SK-N-SH treated with all-trans-retinoic acid at 6 μM for 48 hours (cell line): ENCODE measurements at regions not wholly inside any gene's neighbourhood (a gene's known extent, or its start where the extent isn't known, plus 50 kb on each side); places are given as distances from the start of the nearest gene placed in this dataset.

Source experiments
- ATAC-seq: fragments of 200-7000 bp; cut with Tn5 transposase; 3 replicates; pipeline ENCODE4 v1.9.1; 2020; ENCODE audit warnings: mild to moderate bottlenecking, moderate library complexity
- ARNTL ChIP-seq: fragments of 450-650 bp; formaldehyde crosslinking; IDR thresholded peaks from 2 replicates; pipeline ENCODE4 v1.5.0; 2020; ENCODE audit warnings: low read depth, mild to moderate bottlenecking, moderate library complexity, borderline replicate concordance
- BACH2 ChIP-seq: fragments of 250-450 bp; sonication (Bioruptor Pico); IDR thresholded peaks from 2 replicates; pipeline ENCODE4 v1.9.0; 2021; ENCODE audit warnings: mild to moderate bottlenecking, borderline replicate concordance
- CREB5 ChIP-seq: fragments of 250-450 bp; sonication (Bioruptor Pico); IDR thresholded peaks from 2 replicates; pipeline ENCODE4 v1.5.1; 2020; ENCODE audit warnings: low read depth, mild to moderate bottlenecking, moderate library complexity
- CSDC2 ChIP-seq: fragments of 250-450 bp; sonication (Bioruptor Pico); IDR thresholded peaks from 2 replicates; pipeline ENCODE4 v1.5.0; 2020; ENCODE audit warnings: mild to moderate bottlenecking, moderate library complexity
- ESRRG ChIP-seq: fragments of 250-450 bp; sonication (Bioruptor Pico); IDR thresholded peaks from 2 replicates; pipeline ENCODE4 v1.6.1; 2021; ENCODE audit warnings: mild to moderate bottlenecking
- GLIS3 ChIP-seq: fragments of 250-450 bp; sonication (Bioruptor Pico); IDR thresholded peaks from 2 replicates; pipeline ENCODE4 v1.5.0; 2020; ENCODE audit warnings: mild to moderate bottlenecking, moderate library complexity
- ISL1 ChIP-seq: fragments of 250-450 bp; sonication (Bioruptor Pico); IDR thresholded peaks from 2 replicates; pipeline ENCODE4 v2.1.2; 2022; ENCODE audit warnings: mild to moderate bottlenecking, moderate library complexity
- OSR1 ChIP-seq: fragments of 250-450 bp; sonication (Bioruptor Pico); IDR thresholded peaks from 2 replicates; pipeline ENCODE4 v1.8.0; 2022; ENCODE audit warnings: moderate library complexity, mild to moderate bottlenecking, inconsistent platforms
- PATZ1 ChIP-seq: fragments of 250-450 bp; sonication (Bioruptor Pico); IDR thresholded peaks from 2 replicates; pipeline ENCODE4 v1.8.0; 2020; ENCODE audit warnings: mild to moderate bottlenecking, moderate library complexity, borderline replicate concordance
- PPARA ChIP-seq: fragments of 250-450 bp; sonication (Bioruptor Pico); IDR thresholded peaks from 2 replicates; pipeline ENCODE4 v1.5.0; 2020; ENCODE audit warnings: mild to moderate bottlenecking, borderline replicate concordance
- RARB ChIP-seq: fragments of 250-450 bp; sonication (Bioruptor Pico); IDR thresholded peaks from 2 replicates; pipeline ENCODE4 v1.8.0; 2021; ENCODE audit warnings: mild to moderate bottlenecking, moderate library complexity
- SNAI2 ChIP-seq: fragments of 250-450 bp; sonication (Bioruptor Pico); IDR thresholded peaks from 2 replicates; pipeline ENCODE4 v1.5.0; 2020; ENCODE audit warnings: mild to moderate bottlenecking, moderate library complexity
- TOX ChIP-seq: fragments of 250-450 bp; sonication (Bioruptor Pico); IDR thresholded peaks from 2 replicates; pipeline ENCODE4 v1.8.0; 2021; ENCODE audit warnings: mild to moderate bottlenecking, moderate library complexity, borderline replicate concordance
- ZC3H10 ChIP-seq: fragments of 250-450 bp; sonication (Bioruptor Pico); IDR thresholded peaks from 2 replicates; pipeline ENCODE4 v1.5.1; 2021; ENCODE audit warnings: mild to moderate bottlenecking, moderate library complexity
- ZFP3 ChIP-seq: fragments of 250-450 bp; sonication (Bioruptor Pico); IDR thresholded peaks from 2 replicates; pipeline ENCODE4 v1.5.0; 2020; ENCODE audit warnings: mild to moderate bottlenecking, moderate library complexity
- ZFP30 ChIP-seq: fragments of 450-650 bp; formaldehyde crosslinking; IDR thresholded peaks from 2 replicates; pipeline ENCODE4 v1.5.0; 2022; ENCODE audit warnings: mild to moderate bottlenecking, moderate library complexity
- ZNF565 ChIP-seq: fragments of 450-650 bp; formaldehyde crosslinking; conservative IDR thresholded peaks from 2 replicates; pipeline ENCODE4 v1.5.0; 2020; ENCODE audit warnings: low read depth, mild to moderate bottlenecking, moderate library complexity
- ZNF70 ChIP-seq: fragments of 450-650 bp; formaldehyde crosslinking; IDR thresholded peaks from 2 replicates; pipeline ENCODE4 v1.5.0; 2020; ENCODE audit warnings: mild to moderate bottlenecking, moderate library complexity
- ZNF8 ChIP-seq: fragments of 450-650 bp; formaldehyde crosslinking; IDR thresholded peaks from 2 replicates; pipeline ENCODE4 v1.5.0; 2020; ENCODE audit warnings: mild to moderate bottlenecking, moderate library complexity
- TF ChIP-seq, protein P1 (sequence below): fragments of 250-450 bp; sonication (Bioruptor Pico); IDR thresholded peaks from 2 replicates; pipeline ENCODE4 v1.5.0; 2020; ENCODE audit warnings: mild to moderate bottlenecking, moderate library complexity
- TF ChIP-seq, protein P2 (sequence below): fragments of 250-450 bp; sonication (Bioruptor Pico); IDR thresholded peaks from 2 replicates; pipeline ENCODE4 v1.5.1; 2021; ENCODE audit warnings: mild to moderate bottlenecking, moderate library complexity

DNA sequence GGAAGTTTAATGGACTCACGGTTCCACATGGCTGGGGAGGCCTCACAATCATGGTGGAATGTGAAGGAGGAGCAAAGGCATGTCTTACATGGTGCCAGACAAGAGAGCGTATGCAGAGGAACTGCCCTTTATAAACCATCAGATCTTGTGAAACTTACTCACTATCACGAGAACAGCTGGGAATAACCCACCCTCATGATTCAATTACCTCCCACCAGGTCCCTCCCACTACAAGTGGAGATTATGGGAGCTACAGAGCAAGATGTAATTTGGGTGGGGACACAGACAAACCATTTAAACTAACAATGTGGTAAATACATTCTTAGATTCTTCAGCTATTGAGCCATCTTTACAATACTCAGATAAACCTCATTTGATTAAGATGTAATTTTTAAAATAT, 176.1 kb downstream of the SH3BP4 start:
- TF ChIP-seq, protein P1, sequence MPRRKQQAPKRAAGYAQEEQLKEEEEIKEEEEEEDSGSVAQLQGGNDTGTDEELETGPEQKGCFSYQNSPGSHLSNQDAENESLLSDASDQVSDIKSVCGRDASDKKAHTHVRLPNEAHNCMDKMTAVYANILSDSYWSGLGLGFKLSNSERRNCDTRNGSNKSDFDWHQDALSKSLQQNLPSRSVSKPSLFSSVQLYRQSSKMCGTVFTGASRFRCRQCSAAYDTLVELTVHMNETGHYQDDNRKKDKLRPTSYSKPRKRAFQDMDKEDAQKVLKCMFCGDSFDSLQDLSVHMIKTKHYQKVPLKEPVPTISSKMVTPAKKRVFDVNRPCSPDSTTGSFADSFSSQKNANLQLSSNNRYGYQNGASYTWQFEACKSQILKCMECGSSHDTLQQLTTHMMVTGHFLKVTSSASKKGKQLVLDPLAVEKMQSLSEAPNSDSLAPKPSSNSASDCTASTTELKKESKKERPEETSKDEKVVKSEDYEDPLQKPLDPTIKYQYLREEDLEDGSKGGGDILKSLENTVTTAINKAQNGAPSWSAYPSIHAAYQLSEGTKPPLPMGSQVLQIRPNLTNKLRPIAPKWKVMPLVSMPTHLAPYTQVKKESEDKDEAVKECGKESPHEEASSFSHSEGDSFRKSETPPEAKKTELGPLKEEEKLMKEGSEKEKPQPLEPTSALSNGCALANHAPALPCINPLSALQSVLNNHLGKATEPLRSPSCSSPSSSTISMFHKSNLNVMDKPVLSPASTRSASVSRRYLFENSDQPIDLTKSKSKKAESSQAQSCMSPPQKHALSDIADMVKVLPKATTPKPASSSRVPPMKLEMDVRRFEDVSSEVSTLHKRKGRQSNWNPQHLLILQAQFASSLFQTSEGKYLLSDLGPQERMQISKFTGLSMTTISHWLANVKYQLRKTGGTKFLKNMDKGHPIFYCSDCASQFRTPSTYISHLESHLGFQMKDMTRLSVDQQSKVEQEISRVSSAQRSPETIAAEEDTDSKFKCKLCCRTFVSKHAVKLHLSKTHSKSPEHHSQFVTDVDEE: no peak
- no peak for TF ChIP-seq ZNF8
- ATAC-seq: no peak

- ATAC-seq: no peak
- TF ChIP-seq CSDC2 (CRISPR knock-in tag): no peak
- no peak for TF ChIP-seq CREB5 (CRISPR knock-in tag)
- no peak for TF ChIP-seq ZNF70
- no peak for TF ChIP-seq ZNF8
- no peak for TF ChIP-seq PPARA (CRISPR knock-in tag)
- TF ChIP-seq ZNF565 (CRISPR knock-in tag): no peak
- TF ChIP-seq ZFP3 (CRISPR knock-in tag): no peak
- TF ChIP-seq ESRRG (CRISPR knock-in tag): no peak
- TF ChIP-seq ISL1 (CRISPR knock-in tag): no peak
- no peak for TF ChIP-seq ZC3H10 (CRISPR knock-in tag)
- TF ChIP-seq PATZ1: no peak
- no peak for TF ChIP-seq OSR1
- TF ChIP-seq RARB (CRISPR knock-in tag): no peak
- TF ChIP-seq GLIS3: no peak
- no peak for TF ChIP-seq ARNTL (CRISPR knock-in tag)
- TF ChIP-seq SNAI2 (CRISPR knock-in tag): no peak
- TF ChIP-seq, all 23 proteins: peak for 0
These were observed 178.0 kb downstream of the SH3BP4 start for GRCh38 chr2:235129850-235130249.

GRCh38 chr2:235131334-235132305, 179.8 kb downstream of the SH3BP4 start:
- TF ChIP-seq ZNF70: no peak
- TF ChIP-seq ZNF565 (CRISPR knock-in tag): no peak
- no peak for TF ChIP-seq OSR1
- TF ChIP-seq, protein P2, sequence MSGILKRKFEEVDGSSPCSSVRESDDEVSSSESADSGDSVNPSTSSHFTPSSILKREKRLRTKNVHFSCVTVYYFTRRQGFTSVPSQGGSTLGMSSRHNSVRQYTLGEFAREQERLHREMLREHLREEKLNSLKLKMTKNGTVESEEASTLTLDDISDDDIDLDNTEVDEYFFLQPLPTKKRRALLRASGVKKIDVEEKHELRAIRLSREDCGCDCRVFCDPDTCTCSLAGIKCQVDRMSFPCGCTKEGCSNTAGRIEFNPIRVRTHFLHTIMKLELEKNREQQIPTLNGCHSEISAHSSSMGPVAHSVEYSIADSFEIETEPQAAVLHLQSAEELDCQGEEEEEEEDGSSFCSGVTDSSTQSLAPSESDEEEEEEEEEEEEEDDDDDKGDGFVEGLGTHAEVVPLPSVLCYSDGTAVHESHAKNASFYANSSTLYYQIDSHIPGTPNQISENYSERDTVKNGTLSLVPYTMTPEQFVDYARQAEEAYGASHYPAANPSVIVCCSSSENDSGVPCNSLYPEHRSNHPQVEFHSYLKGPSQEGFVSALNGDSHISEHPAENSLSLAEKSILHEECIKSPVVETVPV (CRISPR knock-in tag): no peak
- TF ChIP-seq, protein P1: no peak
- TF ChIP-seq ZC3H10 (CRISPR knock-in tag): no peak
- no peak for TF ChIP-seq SNAI2 (CRISPR knock-in tag)
- no peak for TF ChIP-seq ZNF8
- no peak for TF ChIP-seq TOX (CRISPR knock-in tag)
- no peak for TF ChIP-seq RARB (CRISPR knock-in tag)
- no peak for TF ChIP-seq ARNTL (CRISPR knock-in tag)
- TF ChIP-seq CREB5 (CRISPR knock-in tag): no peak
- no peak for TF ChIP-seq ISL1 (CRISPR knock-in tag)
- TF ChIP-seq BACH2 (CRISPR knock-in tag): no peak
- TF ChIP-seq PATZ1: no peak
- TF ChIP-seq ZFP30 (CRISPR knock-in tag): no peak
- TF ChIP-seq GLIS3: no peak
- ATAC-seq: no peak
